HCT116 (cell line): ENCODE measurements at regions not wholly inside any gene's neighbourhood (a gene's known extent, or its start where the extent isn't known, plus 50 kb on each side); places are given as distances from the start of the nearest gene placed in this dataset.

Source experiments
- ATAC-seq: fragments of 200-7000 bp; cut with Tn5 transposase; 2 replicates; pipeline ENCODE4 v1.9.1; 2020; ENCODE audit warnings: mild to moderate bottlenecking, moderate library complexity
- BruUV-seq: library from RNA; stranded (reverse); fragments of 400-500 nt; replicated peaks from 2 replicates; lab custom pipeline; 2021; lab: Mats Ljungman, UMichigan
- CTCF ChIA-PET: fragments of 300-600 bp; sonication (Branson Sonifier 250); formaldehyde crosslinking; loops from one replicate; lab custom pipeline; 2021; ENCODE audit warnings: antibody characterized with exemption; lab: Charles Lee
- POLR2A ChIA-PET: fragments of 300-600, 350-600 bp; sonication (Branson Sonifier 250); formaldehyde crosslinking; loops from one replicate; lab custom pipeline; 2021; ENCODE audit warnings: antibody characterized with exemption; lab: Charles Lee
- RAD21 ChIA-PET, 2 experiments: fragments of 300-600 bp; sonication (Branson Sonifier 250); formaldehyde crosslinking; loops; one replicate each; lab custom pipeline; 2023; ENCODE audit warnings: low total read pairs in 2 of 2; ENCODE audit not compliant: uncharacterized antibody in 2 of 2, unreplicated experiment in 2 of 2, low non-redundant PET in 1 of 2; lab: Charles Lee
- DNase-seq: peaks from one replicate; pipeline ENCODE4 v3.0.0-alpha.2; 2010; ENCODE audit warnings: low read depth, low spot score
- H2AFZ ChIP-seq: fragments of 200-600 bp; shearing (Covaris generic), sonication (generic); 2 replicates; pipeline ENCODE4 v1.6.1; 2017; ENCODE audit warnings: low read depth, mixed run types, mixed read lengths, antibody characterized with exemption, low read length; ENCODE audit not compliant: poor library complexity, severe bottlenecking
- H3K27ac ChIP-seq: 2 replicates; pipeline ENCODE4 v1.5.1; 2012; ENCODE audit warnings: low read depth, low read length
- H3K27me3 ChIP-seq: fragments of 200-600 bp; sonication (generic); 2 replicates; pipeline ENCODE4 v1.6.1; 2016; ENCODE audit warnings: mixed run types, low read length, mixed read lengths; ENCODE audit not compliant: insufficient read depth
- H3K36me3 ChIP-seq, 2 experiments: fragments of 200-500 bp in 1 of 2; fragments of 200-600 bp in 1 of 2; sonication (Bioruptor generic) in 1 of 2; sonication (generic) in 1 of 2; 2 replicates each; pipeline versions ENCODE4 v1.5.1 to v1.6.1; 2014 to 2016; ENCODE audit warnings: low read length in 2 of 2, inconsistent platforms in 1 of 2, mixed read lengths in 1 of 2, mixed run types in 1 of 2; ENCODE audit not compliant: insufficient read depth in 2 of 2, control insufficient read depth in 1 of 2
- H3K4me1 ChIP-seq, 2 experiments: fragments of 200-600 bp in 1 of 2; sonication (generic) in 1 of 2; 2 replicates each; pipeline versions ENCODE4 v1.5.1 to v1.6.1; 2012 to 2017; ENCODE audit warnings: low read length in 2 of 2, inconsistent platforms in 1 of 2, mild to moderate bottlenecking in 1 of 2, mixed read lengths in 1 of 2, mixed run types in 1 of 2, moderate library complexity in 1 of 2; ENCODE audit not compliant: insufficient read depth in 2 of 2, control insufficient read depth in 1 of 2
- H3K4me2 ChIP-seq: fragments of 200-600 bp; sonication (generic); 2 replicates; pipeline ENCODE4 v1.6.1; 2017; ENCODE audit warnings: mixed run types, low read length, mixed read lengths
- H3K4me3 ChIP-seq, 2 experiments: fragments of 200-600 bp in 1 of 2; sonication (generic) in 1 of 2; replicated peaks in 1 of 2; 2 replicates each; pipeline ENCODE4 v1.5.1; 2011 to 2016; ENCODE audit warnings: low read length in 2 of 2, control low read depth in 1 of 2, low read depth in 1 of 2, mild to moderate bottlenecking in 1 of 2, mixed read lengths in 1 of 2, mixed run types in 1 of 2
- H3K79me2 ChIP-seq: fragments of 200-600 bp; sonication (generic); 2 replicates; pipeline ENCODE4 v1.6.1; 2017; ENCODE audit warnings: mild to moderate bottlenecking, mixed run types, low read length, moderate library complexity, mixed read lengths; ENCODE audit not compliant: insufficient read depth
- H3K9ac ChIP-seq: fragments of 200-600 bp; sonication (generic); 2 replicates; pipeline ENCODE4 v1.6.1; 2016; ENCODE audit warnings: low read length, mixed read lengths
- H3K9me2 ChIP-seq: fragments of 200-600 bp; sonication (generic), shearing (Covaris generic); 2 replicates; pipeline ENCODE4 v1.6.1; 2017; ENCODE audit warnings: mixed run types, mild to moderate bottlenecking, moderate library complexity; ENCODE audit not compliant: insufficient read depth
- H3K9me3 ChIP-seq, 2 experiments: fragments of 200-500 bp in 1 of 2; fragments of 200-600 bp in 1 of 2; sonication (Bioruptor generic) in 1 of 2; sonication (generic) in 1 of 2; 2 replicates each; pipeline ENCODE4 v1.6.1; 2014 to 2017; ENCODE audit warnings: low read length in 2 of 2, mixed read lengths in 2 of 2, inconsistent platforms in 1 of 2, low read depth in 1 of 2, mild to moderate bottlenecking in 1 of 2, mixed run types in 1 of 2, moderate library complexity in 1 of 2; ENCODE audit not compliant: control insufficient read depth in 1 of 2, insufficient read depth in 1 of 2
- H4K20me1 ChIP-seq: fragments of 200-600 bp; sonication (generic), shearing (Covaris generic); 2 replicates; pipeline ENCODE4 v1.6.1; 2017; ENCODE audit warnings: mixed run types, mild to moderate bottlenecking, moderate library complexity; ENCODE audit not compliant: insufficient read depth
- CBX3 ChIP-seq: IDR thresholded peaks from 2 replicates; pipeline ENCODE4 v1.6.1; 2012; ENCODE audit warnings: low read depth
- CTCF ChIP-seq, 3 experiments: fragments of 200-600 bp in 1 of 3; sonication (generic) in 1 of 3; IDR thresholded peaks in 2 of 3; conservative IDR thresholded peaks in 1 of 3; 2 replicates each; pipeline ENCODE4 v1.5.1; 2012 to 2017; ENCODE audit warnings: low read depth in 2 of 3, low read length in 2 of 3, antibody characterized with exemption in 1 of 3, borderline replicate concordance in 1 of 3, control low read depth in 1 of 3, mild to moderate bottlenecking in 1 of 3, mixed read lengths in 1 of 3, mixed run types in 1 of 3, moderate library complexity in 1 of 3; ENCODE audit not compliant: insufficient read depth in 1 of 3
- ELF1 ChIP-seq: IDR thresholded peaks from 2 replicates; pipeline ENCODE4 v1.6.1; 2012; ENCODE audit warnings: low read depth, borderline replicate concordance
- EZH2 ChIP-seq: fragments of 200-600 bp; sonication (generic); IDR thresholded peaks from 2 replicates; pipeline ENCODE4 v1.6.1; 2017; ENCODE audit warnings: antibody characterized with exemption, mixed run types
- FOSL1 ChIP-seq: IDR thresholded peaks from 2 replicates; pipeline ENCODE4 v1.6.1; 2012; ENCODE audit warnings: low read depth
- JUND ChIP-seq: IDR thresholded peaks from 2 replicates; pipeline ENCODE4 v1.6.1; 2012
- POLR2A ChIP-seq: IDR thresholded peaks from 2 replicates; pipeline ENCODE4 v1.7.0; 2011; ENCODE audit warnings: borderline replicate concordance; ENCODE audit not compliant: insufficient read depth, insufficient read length; ENCODE audit errors: extremely low read depth
- SIN3A ChIP-seq: IDR thresholded peaks from 2 replicates; pipeline ENCODE4 v1.6.1; 2012; ENCODE audit warnings: low read depth
- SP1 ChIP-seq: IDR thresholded peaks from 2 replicates; pipeline ENCODE4 v1.6.1; 2012; ENCODE audit warnings: low read depth
- SRF ChIP-seq: IDR thresholded peaks from 2 replicates; pipeline ENCODE4 v1.6.1; 2012; ENCODE audit warnings: low read depth
- TCF7L2 ChIP-seq: IDR thresholded peaks from 2 replicates; pipeline ENCODE4 v1.7.0; 2011; ENCODE audit warnings: borderline replicate concordance, inconsistent platforms; ENCODE audit not compliant: insufficient read depth, insufficient read length; ENCODE audit errors: extremely low read depth
- YY1 ChIP-seq: IDR thresholded peaks from 2 replicates; pipeline ENCODE4 v1.6.1; 2011; ENCODE audit warnings: low read length, low read depth, moderate library complexity, mild to moderate bottlenecking; ENCODE audit not compliant: insufficient replicate concordance; ENCODE audit errors: extremely low read depth
- ZBTB33 ChIP-seq: IDR thresholded peaks from 2 replicates; pipeline ENCODE4 v1.6.1; 2011; ENCODE audit warnings: mild to moderate bottlenecking, low read length, moderate library complexity; ENCODE audit not compliant: insufficient replicate concordance; ENCODE audit errors: extremely low read depth
- ZFX ChIP-seq: fragments of 450-650 bp; IDR thresholded peaks from 2 replicates; pipeline ENCODE4 v1.6.1; 2017
- ZNF274 ChIP-seq: fragments of 200-500 bp; sonication (Bioruptor generic); IDR thresholded peaks from 2 replicates; pipeline ENCODE4 v1.6.1; 2014; ENCODE audit warnings: mild to moderate bottlenecking, low read depth, low read length, inconsistent platforms
- intact Hi-C: fragments of 100-400 bp; cut with micrococcal nuclease; formaldehyde crosslinking; loops from 2 replicates; pipeline ENCODE4 v1.10.0; 2022

- TF ChIP-seq CTCF (IDR thresholded peaks at IDR 0.05 in 2 of 3, conservative IDR thresholded peaks at IDR 0.05 in 1 of 3; ENCODE audit: borderline replicate concordance in 1 of 3, insufficient read depth in 1 of 3, low read depth in 2 of 3, low read length in 2 of 3) (no peak), CBX3 (no peak), SIN3A (no peak), FOSL1 (no peak), ZBTB33 (no peak), ZNF274 (no peak), TCF7L2 (no peak), JUND (no peak), POLR2A (no peak), YY1 (no peak)
These were observed 300.5 kb upstream of the CCL2 start (continued) for GRCh38 chr17:33954597-33954996.

- Histone ChIP-seq H2AFZ (no peak overlapping the region), H3K9me2 (no peaks in the 10 kb centered on the region), H4K20me1 (no peaks in the 10 kb centered on the region), H3K79me2 (no peaks in the 10 kb centered on the region), H3K4me3 (no peak overlapping the region)
- intact Hi-C loops, result no loop called here
- ChIA-PET POLR2A (no interaction called here), CTCF (no interaction called here)
- TF ChIP-seq SP1 (no peak), ELF1 (no peak), ZFX (no peak), EZH2 (no peak), CTCF (IDR thresholded peaks at IDR 0.05 in 2 of 3, conservative IDR thresholded peaks at IDR 0.05 in 1 of 3; ENCODE audit: borderline replicate concordance in 1 of 3, insufficient read depth in 1 of 3, low read depth in 2 of 3, low read length in 2 of 3) (no peak), FOSL1 (no peak), ZBTB33 (no peak), TCF7L2 (no peak), SRF (no peak)
- TF ChIP-seq, all 23 proteins: peak for 0
- no TSS peak for BruUV-seq
- RAD21 ChIA-PET, result no interaction called here
- Histone ChIP-seq H3K27ac (no peak overlapping the region), H3K4me1 (no peaks in the 10 kb centered on the region), H3K36me3 (no peaks in the 10 kb centered on the region), H3K9me3 (peaks cover 0 to 16% of the 10 kb centered on the region in 2 experiments; a peak in 2 of 4 replicates), H3K9ac (no peak overlapping the region), H3K4me2 (no peak overlapping the region), H3K27me3 (no peaks in the 10 kb centered on the region)
- no peak for DNase-seq
- ATAC-seq, result no peak
These were observed 299.6 kb upstream of the CCL2 start for GRCh38 chr17:33955461-33955860.
